Mesothelial cell of epicardium (in vitro differentiated cells): ENCODE measurements at regions not wholly inside any gene's neighbourhood (a gene's known extent, or its start where the extent isn't known, plus 50 kb on each side); places are given as distances from the start of the nearest gene placed in this dataset.
"Not testable (repeated sequence)": the region's sequence is repeated elsewhere in the genome, so short reads cannot be mapped to it uniquely, and the experiment has no call there.

ENCODE experiments used
- DNase-seq, 2 experiments: peaks; one replicate each; pipeline ENCODE4 v3.0.0; 2021; ENCODE audit warnings: low spot score in 2 of 2; ENCODE audit not compliant: unreplicated experiment in 2 of 2
- H3K27ac Mint-ChIP-seq: 2 replicates; pipeline ENCODE4 v1.8.0; 2021; ENCODE audit warnings: mixed read lengths
- H3K27me3 Mint-ChIP-seq: 2 replicates; pipeline ENCODE4 v1.8.0; 2021; ENCODE audit warnings: low read depth, mixed read lengths
- H3K36me3 Mint-ChIP-seq: 2 replicates; pipeline ENCODE4 v1.8.0; 2021; ENCODE audit warnings: mixed read lengths
- H3K4me1 Mint-ChIP-seq: 2 replicates; pipeline ENCODE4 v1.8.0; 2021; ENCODE audit warnings: mixed read lengths
- H3K4me3 Mint-ChIP-seq: 2 replicates; pipeline ENCODE4 v1.8.0; 2021; ENCODE audit warnings: mild to moderate bottlenecking, moderate library complexity, mixed read lengths
- H3K9me3 Mint-ChIP-seq: 2 replicates; pipeline ENCODE4 v1.8.0; 2021; ENCODE audit warnings: mixed read lengths
- CTCF ChIP-seq: fragments of 200-600 bp; sonication (generic); IDR thresholded peaks from one replicate; pipeline ENCODE4 v1.5.0; 2021; ENCODE audit warnings: antibody characterized with exemption; ENCODE audit not compliant: unreplicated experiment

GRCh38 chr1:95905818-95906395 lies 671.9 kb downstream of the RWDD3 start:
- Mint-ChIP-seq H3K4me3 (no peak overlapping the region), H3K27ac (no peak overlapping the region), H3K4me1 (peaks cover 5% of the 10 kb centered on the region), H3K9me3 (peaks cover 46% of the 10 kb centered on the region), H3K36me3 (peaks cover 7% of the 10 kb centered on the region), H3K27me3 (no peaks in the 10 kb centered on the region)
- TF ChIP-seq CTCF, result no peak
- no peak for DNase-seq

- H3K4me3 Mint-ChIP-seq, result not testable (repeated sequence)
These were observed 677.7 kb downstream of the RWDD3 start for GRCh38 chr1:95911739-95912138.

GRCh38 chr1:95916616-95917015 lies 682.6 kb downstream of the RWDD3 start:
- Mint-ChIP-seq H3K27ac (no peak overlapping the region), H3K27me3 (no peaks in the 10 kb centered on the region), H3K36me3 (peaks cover 5% of the 10 kb centered on the region), H3K9me3 (peaks cover 32% of the 10 kb centered on the region), H3K4me1 (no peaks in the 10 kb centered on the region), H3K4me3 (no peak overlapping the region)
- DNase-seq, result no peak
- no peak for TF ChIP-seq CTCF

More at GRCh38 chr1:95911739-95912138, 677.7 kb downstream of the RWDD3 start:
- H3K9me3 Mint-ChIP-seq, result peaks cover 70% of the 10 kb centered on the region
- not testable (repeated sequence) for H3K27ac Mint-ChIP-seq, DNase-seq, H3K27me3 Mint-ChIP-seq, H3K4me1 Mint-ChIP-seq
- H3K36me3 Mint-ChIP-seq, result peaks cover 14% of the 10 kb centered on the region

- Mint-ChIP-seq H3K9me3 (peaks cover 3% of the 10 kb centered on the region), H3K27ac (no peak overlapping the region), H3K36me3 (no peaks in the 10 kb centered on the region), H3K4me3 (no peak overlapping the region), H3K27me3 (no peaks in the 10 kb centered on the region), H3K4me1 (no peaks in the 10 kb centered on the region)
- TF ChIP-seq CTCF, result no peak
- no peak for DNase-seq
These were observed 690.7 kb downstream of the RWDD3 start for GRCh38 chr1:95924684-95925083.

GRCh38 chr1:95926331-95926730 lies 692.3 kb downstream of the RWDD3 start:
- no peak for DNase-seq
- H3K27me3 Mint-ChIP-seq, result no peaks in the 10 kb centered on the region

GRCh38 chr1:95927061-95927460 lies 693.1 kb downstream of the RWDD3 start:
- no peak for TF ChIP-seq CTCF
- Mint-ChIP-seq H3K9me3 (peaks cover 3% of the 10 kb centered on the region), H3K27ac (no peak overlapping the region), H3K27me3 (no peaks in the 10 kb centered on the region), H3K4me1 (peaks cover 14% of the 10 kb centered on the region), H3K4me3 (no peak overlapping the region), H3K36me3 (no peaks in the 10 kb centered on the region)
- DNase-seq, result no peak

More at GRCh38 chr1:95926331-95926730, 692.3 kb downstream of the RWDD3 start:
- H3K4me3 Mint-ChIP-seq, result no peak overlapping the region
- TF ChIP-seq CTCF, result no peak
- H3K4me1 Mint-ChIP-seq, result peaks cover 7% of the 10 kb centered on the region
- H3K36me3 Mint-ChIP-seq, result no peaks in the 10 kb centered on the region
- peaks cover 3% of the 10 kb centered on the region for H3K9me3 Mint-ChIP-seq
- H3K27ac Mint-ChIP-seq, result no peak overlapping the region
